Nephron (organoid): ENCODE measurements at regions not wholly inside any gene's neighbourhood (a gene's known extent, or its start where the extent isn't known, plus 50 kb on each side); places are given as distances from the start of the nearest gene placed in this dataset.

Source experiments
- H3K27ac Mint-ChIP-seq, 3 experiments: 2 replicates each; pipeline ENCODE4 v1.8.0; 2020; ENCODE audit warnings: mixed read lengths in 3 of 3, mild to moderate bottlenecking in 2 of 3, moderate library complexity in 1 of 3
- H3K27me3 Mint-ChIP-seq: 2 replicates; pipeline ENCODE4 v1.8.0; 2021; ENCODE audit warnings: low read depth, mild to moderate bottlenecking, moderate library complexity, mixed read lengths
- H3K36me3 Mint-ChIP-seq: 2 replicates; pipeline ENCODE4 v1.8.0; 2020; ENCODE audit warnings: low read depth, mixed read lengths
- H3K4me1 Mint-ChIP-seq: 2 replicates; pipeline ENCODE4 v1.8.0; 2020; ENCODE audit warnings: mixed read lengths
- H3K4me3 Mint-ChIP-seq, 3 experiments: 2 replicates each; pipeline ENCODE4 v1.8.0; 2020; ENCODE audit warnings: mild to moderate bottlenecking in 3 of 3, mixed read lengths in 3 of 3, moderate library complexity in 2 of 3
- H3K9me3 Mint-ChIP-seq: 2 replicates; pipeline ENCODE4 v1.8.0; 2020; ENCODE audit warnings: mixed read lengths
- CTCF ChIP-seq, 3 experiments: fragments of 200-600 bp; sonication (generic); IDR thresholded peaks; one replicate each; pipeline ENCODE4 v1.5.0; 2021; ENCODE audit warnings: antibody characterized with exemption in 3 of 3; ENCODE audit not compliant: unreplicated experiment in 3 of 3

GRCh38 chr2:103445347-103445746 lies 683.5 kb downstream of the TMEM182 start:
- no peak overlapping the region for H3K4me3 Mint-ChIP-seq
- H3K4me1 Mint-ChIP-seq, result no peaks in the 10 kb centered on the region
- H3K27me3 Mint-ChIP-seq, result no peaks in the 10 kb centered on the region
- TF ChIP-seq CTCF (IDR thresholded peaks at IDR 0.05; ENCODE audit: unreplicated experiment in 3 of 3), result no peak
- no peak overlapping the region for H3K27ac Mint-ChIP-seq
- no peaks in the 10 kb centered on the region for H3K36me3 Mint-ChIP-seq
- no peaks in the 10 kb centered on the region for H3K9me3 Mint-ChIP-seq

GRCh38 chr2:103448495-103448894 lies 686.7 kb downstream of the TMEM182 start:
- Mint-ChIP-seq H3K4me1 (no peaks in the 10 kb centered on the region), H3K27ac (no peak overlapping the region), H3K27me3 (no peaks in the 10 kb centered on the region)

GRCh38 chr2:103451283-103451682 lies 689.5 kb downstream of the TMEM182 start:
- Mint-ChIP-seq H3K9me3 (no peaks in the 10 kb centered on the region), H3K27me3 (no peaks in the 10 kb centered on the region), H3K36me3 (no peaks in the 10 kb centered on the region), H3K27ac (no peak overlapping the region), H3K4me3 (no peak overlapping the region), H3K4me1 (no peaks in the 10 kb centered on the region)
- TF ChIP-seq CTCF (IDR thresholded peaks at IDR 0.05; ENCODE audit: unreplicated experiment in 3 of 3), result no peak

More at GRCh38 chr2:103448495-103448894, 686.7 kb downstream of the TMEM182 start:
- H3K4me3 Mint-ChIP-seq, result no peak overlapping the region
- no peak for TF ChIP-seq CTCF (IDR thresholded peaks at IDR 0.05; ENCODE audit: unreplicated experiment in 3 of 3)
- no peaks in the 10 kb centered on the region for H3K9me3 Mint-ChIP-seq
- no peaks in the 10 kb centered on the region for H3K36me3 Mint-ChIP-seq

GRCh38 chr2:103459283-103459682 lies 697.5 kb downstream of the TMEM182 start:
- Mint-ChIP-seq H3K9me3 (no peaks in the 10 kb centered on the region), H3K4me1 (no peaks in the 10 kb centered on the region), H3K27ac (no peak overlapping the region), H3K4me3 (no peak overlapping the region), H3K27me3 (no peaks in the 10 kb centered on the region), H3K36me3 (no peaks in the 10 kb centered on the region)
- TF ChIP-seq CTCF (IDR thresholded peaks at IDR 0.05; ENCODE audit: unreplicated experiment in 3 of 3), result no peak

- Mint-ChIP-seq H3K4me3 (no peak overlapping the region), H3K4me1 (no peaks in the 10 kb centered on the region), H3K9me3 (no peaks in the 10 kb centered on the region), H3K27me3 (no peaks in the 10 kb centered on the region), H3K27ac (no peak overlapping the region), H3K36me3 (no peaks in the 10 kb centered on the region)
- no peak for TF ChIP-seq CTCF (IDR thresholded peaks at IDR 0.05; ENCODE audit: unreplicated experiment in 3 of 3)
These were observed 700.3 kb downstream of the TMEM182 start for GRCh38 chr2:103462101-103462500.

GRCh38 chr2:103462712-103463111 lies 700.9 kb downstream of the TMEM182 start:
- Mint-ChIP-seq H3K27me3 (no peaks in the 10 kb centered on the region), H3K9me3 (no peaks in the 10 kb centered on the region), H3K4me1 (no peaks in the 10 kb centered on the region), H3K36me3 (no peaks in the 10 kb centered on the region), H3K27ac (no peak overlapping the region), H3K4me3 (no peak overlapping the region)
- no peak for TF ChIP-seq CTCF (IDR thresholded peaks at IDR 0.05; ENCODE audit: unreplicated experiment in 3 of 3)
